OCI-M2 (cell line): ENCODE measurements at regions not wholly inside any gene's neighbourhood (a gene's known extent, or its start where the extent isn't known, plus 50 kb on each side); places are given as distances from the start of the nearest gene placed in this dataset.

ENCODE experiments used
- DNase-seq: peaks from one replicate; lab custom pipeline; 2025; ENCODE audit not compliant: unreplicated experiment; lab: John Stamatoyannopoulos, UW

GRCh38 chr13:75135325-75135825 is 346.6 kb downstream of the TBC1D4 start:
- no peak for DNase-seq

- no peak for DNase-seq
Measured at GRCh38 chr13:75132701-75133695, 349.0 kb downstream of the TBC1D4 start.

- no peak for DNase-seq
Measured at GRCh38 chr13:75129331-75129730, 352.6 kb downstream of the TBC1D4 start.

GRCh38 chr13:75124415-75124814 is 357.6 kb downstream of the TBC1D4 start:
- no peak for DNase-seq

- DNase-seq: no peak
Measured at GRCh38 chr13:75123428-75123827, 358.5 kb downstream of the TBC1D4 start.

GRCh38 chr13:75120085-75120484 is 361.9 kb downstream of the TBC1D4 start:
- no peak for DNase-seq

GRCh38 chr13:75115171-75115570 is 366.8 kb downstream of the TBC1D4 start:
- no peak for DNase-seq

- DNase-seq: no peak
Measured at GRCh38 chr13:75103976-75104375, 378.0 kb downstream of the TBC1D4 start.

- no peak for DNase-seq
Measured at GRCh38 chr13:75102001-75102716, 379.8 kb downstream of the TBC1D4 start.

GRCh38 chr13:75101348-75101747 is 380.6 kb downstream of the TBC1D4 start:
- no peak for DNase-seq

GRCh38 chr13:75092143-75092542 is 389.8 kb downstream of the TBC1D4 start:
- no peak for DNase-seq

- DNase-seq: no peak
Measured at GRCh38 chr13:75091718-75092117, 390.3 kb downstream of the TBC1D4 start.

GRCh38 chr13:75090872-75091615 is 390.9 kb downstream of the TBC1D4 start:
- DNase-seq: no peak

- no peak for DNase-seq
Measured at GRCh38 chr13:75088915-75089314, 393.1 kb downstream of the TBC1D4 start.

- DNase-seq: no peak
Measured at GRCh38 chr13:75079226-75079625, 402.7 kb downstream of the TBC1D4 start.

- no peak for DNase-seq
Measured at GRCh38 chr13:75076476-75076875, 405.5 kb downstream of the TBC1D4 start.

GRCh38 chr13:75073786-75074185 is 408.2 kb downstream of the TBC1D4 start:
- no peak for DNase-seq

GRCh38 chr13:75072891-75073290 is 409.1 kb downstream of the TBC1D4 start:
- no peak for DNase-seq

GRCh38 chr13:75072368-75072767 is 409.6 kb downstream of the TBC1D4 start:
- DNase-seq: no peak

GRCh38 chr13:75071796-75072195 is 410.2 kb downstream of the TBC1D4 start:
- no peak for DNase-seq

GRCh38 chr13:75071395-75071794 is 410.6 kb downstream of the TBC1D4 start:
- DNase-seq: no peak
